ENCODE measurements at regions not wholly inside any gene's neighbourhood (a gene's known extent, or its start where the extent isn't known, plus 50 kb on each side); places are given as distances from the start of the nearest gene placed in this dataset.
"Not testable (repeated sequence)": the region's sequence is repeated elsewhere in the genome, so short reads cannot be mapped to it uniquely, and the experiment has no call there.

DNA sequence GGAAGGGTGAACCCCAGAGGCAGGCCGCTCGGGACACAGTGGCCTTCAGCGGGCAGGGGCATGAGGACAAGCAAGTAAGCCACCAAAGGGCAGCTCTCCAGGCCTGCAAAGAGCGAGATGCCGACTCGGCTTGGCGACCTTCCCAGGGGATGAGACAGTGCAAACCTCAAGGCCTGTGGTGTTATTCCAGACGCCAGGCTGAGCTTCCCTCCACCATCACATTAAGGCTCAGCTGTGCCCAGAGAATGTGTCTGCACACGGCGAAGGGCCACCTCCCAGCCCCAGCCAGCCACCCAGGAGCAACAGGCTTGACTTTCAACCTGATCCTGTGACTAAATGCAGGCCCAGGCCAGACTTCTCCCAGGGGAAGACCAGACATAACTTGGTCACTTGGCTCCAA, 251.4 kb downstream of the SOX9 start:
- DNase-seq, result no peak

DNA sequence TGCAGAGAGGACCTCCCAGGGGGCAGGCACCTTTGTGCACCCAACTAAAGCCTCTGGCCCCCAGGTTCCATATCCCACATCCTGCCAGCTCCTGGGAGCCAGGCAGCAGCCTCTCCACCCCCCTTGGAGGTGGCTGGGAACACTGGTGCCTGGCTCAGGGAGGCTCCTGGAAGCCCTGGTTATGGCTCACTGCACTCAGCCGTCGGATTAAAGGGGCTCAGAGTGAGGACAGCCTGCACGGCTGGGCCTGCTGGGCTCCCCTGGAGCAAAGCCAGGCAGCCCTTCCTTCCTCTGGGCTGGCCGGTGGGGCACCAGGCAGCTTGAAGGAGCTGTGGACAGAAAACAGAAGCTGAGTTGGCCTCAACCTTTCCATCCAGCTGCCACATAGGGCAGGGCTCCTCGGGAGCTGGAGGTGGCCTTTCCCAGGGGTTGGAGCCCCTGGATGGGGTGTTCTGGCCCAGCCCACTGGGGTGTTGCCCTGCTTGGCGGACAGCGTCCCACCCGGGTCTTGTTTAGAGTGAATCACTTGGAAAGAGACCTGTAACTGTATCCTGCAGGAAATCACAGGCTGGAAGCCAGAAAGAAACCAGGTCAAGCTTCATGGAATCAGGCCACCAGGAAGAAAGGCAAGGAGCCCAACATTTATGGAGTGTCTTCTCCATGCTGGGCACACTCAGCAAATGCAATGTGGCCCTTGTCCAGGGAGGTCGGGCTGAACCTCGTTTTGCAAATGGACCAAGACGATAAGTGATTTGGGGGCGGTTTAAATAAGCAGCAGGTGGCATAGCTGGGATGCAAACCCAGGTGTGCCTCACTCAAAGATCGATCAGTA, 253.3 kb downstream of the SOX9 start:
- DNase-seq, result no peak

DNA sequence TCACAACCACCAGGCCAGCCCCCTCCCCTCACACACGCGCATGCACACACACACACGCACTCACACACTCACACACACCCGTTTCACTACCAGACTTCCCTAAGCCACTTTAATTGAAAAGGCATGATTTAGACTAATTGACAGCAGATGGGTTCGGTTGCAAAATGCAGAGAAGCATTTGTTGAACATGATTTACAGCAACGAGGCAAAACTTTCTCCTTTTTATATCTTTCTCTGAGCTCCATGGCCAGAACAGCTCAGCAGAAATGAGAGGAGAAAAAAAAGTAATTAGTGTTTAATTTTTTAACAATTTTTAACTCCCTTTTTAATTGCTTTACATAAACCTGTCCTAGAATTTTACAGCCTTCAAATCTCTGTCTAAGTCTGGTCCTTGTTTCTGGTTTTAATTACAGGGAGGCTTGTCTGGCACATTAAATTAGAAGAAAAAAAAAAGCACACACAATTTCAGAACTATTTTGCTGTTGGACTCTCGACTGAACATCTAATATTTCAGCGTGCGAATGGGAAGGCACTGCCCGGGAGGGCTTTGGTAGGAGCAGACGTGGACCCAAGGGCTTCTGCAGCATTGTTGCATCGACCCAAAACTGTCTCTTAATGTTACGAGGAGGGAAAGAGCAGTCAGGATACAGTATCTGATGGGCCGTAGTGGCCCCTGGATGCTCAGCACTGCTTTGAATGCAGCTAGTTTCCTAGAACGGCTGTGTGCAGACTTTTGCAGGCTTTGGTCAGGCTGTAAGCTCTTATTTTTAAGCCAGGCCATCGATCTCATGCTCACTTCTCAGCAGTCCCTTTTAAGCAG, 255.9 kb downstream of the SOX9 start:
- no peak for DNase-seq

DNA sequence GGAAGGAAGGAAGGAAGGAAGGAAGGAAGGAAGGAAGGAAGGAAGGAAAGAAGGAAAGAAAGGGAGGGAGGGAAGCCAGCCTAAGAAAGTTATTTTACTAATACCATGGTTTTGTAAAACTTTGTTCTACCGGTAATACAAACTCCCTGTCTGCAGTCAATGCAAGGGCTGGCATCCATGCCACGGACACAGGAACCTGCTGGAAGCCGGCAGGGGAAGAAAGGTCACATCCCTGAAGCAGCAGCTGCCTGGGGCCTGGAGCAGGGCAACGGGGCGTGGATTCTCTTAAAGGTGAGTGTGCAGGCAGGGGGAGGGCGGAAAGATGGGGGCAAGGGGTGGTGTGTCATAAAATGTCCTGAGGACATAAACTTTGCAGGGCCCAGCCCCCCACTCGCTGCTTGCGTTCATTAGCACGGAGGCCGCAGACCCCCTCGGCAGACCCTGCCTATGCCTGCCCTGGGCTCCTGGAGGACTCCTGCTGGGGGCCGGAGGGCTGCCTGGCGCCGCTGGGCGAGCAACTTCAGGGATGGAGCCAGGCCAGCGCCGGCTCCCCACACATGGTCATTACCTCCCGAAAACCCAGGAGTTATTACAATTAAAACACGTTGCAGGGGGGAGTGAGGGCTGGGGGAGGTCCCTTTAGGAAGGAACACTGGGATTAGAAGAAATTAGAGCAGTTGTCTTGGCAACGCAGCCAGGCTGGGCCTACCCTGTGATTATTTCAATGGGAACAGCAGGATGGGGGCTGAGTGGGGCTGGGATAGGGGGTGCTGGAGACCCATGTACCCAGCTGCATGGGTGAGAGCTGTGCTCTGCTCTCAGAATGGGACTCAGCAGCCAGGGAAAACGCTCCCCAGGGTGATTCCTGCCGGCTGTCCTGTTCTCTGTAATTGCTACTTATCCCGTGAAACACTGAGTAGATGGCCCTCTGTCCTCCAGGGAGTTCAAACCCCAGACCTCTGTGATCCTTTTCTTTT, 257.9 kb downstream of the SOX9 start:
- no peak for DNase-seq

DNA sequence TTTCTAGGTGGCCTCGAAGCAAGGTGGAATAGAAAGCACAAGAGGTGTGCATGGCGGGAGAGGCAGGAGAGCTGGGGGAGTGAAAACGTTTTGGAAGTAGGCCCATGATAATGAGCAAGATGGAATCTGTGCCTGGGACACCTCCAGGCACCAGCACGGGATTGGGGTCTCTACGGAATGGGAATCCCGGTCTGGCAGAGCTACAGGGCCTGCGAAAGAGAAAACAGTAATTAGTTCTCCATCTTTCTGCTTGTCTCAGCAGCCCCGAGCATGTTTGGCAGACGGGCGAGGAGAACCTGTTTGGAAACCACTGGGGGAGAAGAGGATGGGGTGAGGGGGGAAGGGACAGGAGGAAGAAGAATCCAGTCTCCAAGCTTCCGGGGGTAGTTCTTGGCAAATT, 258.7 kb downstream of the SOX9 start:
- DNase-seq, result no peak

DNA sequence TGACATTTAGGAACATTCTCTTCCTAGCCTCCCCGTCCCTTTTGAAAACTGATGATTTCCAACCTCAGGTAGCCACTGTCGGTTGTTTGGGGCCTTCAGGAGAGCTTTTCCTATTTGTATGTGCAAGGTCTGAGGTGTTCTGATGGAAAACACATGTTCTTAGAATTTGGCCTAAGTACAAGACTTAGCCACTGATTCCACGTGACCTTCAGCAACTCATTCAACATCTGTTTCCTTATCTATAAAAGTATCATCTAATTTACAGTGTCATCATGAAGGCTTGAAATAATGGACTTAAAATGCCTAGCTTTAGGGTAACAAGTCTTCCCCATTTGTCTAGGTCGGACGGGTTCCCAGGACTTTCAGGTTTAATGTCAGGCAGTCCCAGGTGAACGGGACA, 259.3 kb downstream of the SOX9 start:
- DNase-seq, result no peak

DNA sequence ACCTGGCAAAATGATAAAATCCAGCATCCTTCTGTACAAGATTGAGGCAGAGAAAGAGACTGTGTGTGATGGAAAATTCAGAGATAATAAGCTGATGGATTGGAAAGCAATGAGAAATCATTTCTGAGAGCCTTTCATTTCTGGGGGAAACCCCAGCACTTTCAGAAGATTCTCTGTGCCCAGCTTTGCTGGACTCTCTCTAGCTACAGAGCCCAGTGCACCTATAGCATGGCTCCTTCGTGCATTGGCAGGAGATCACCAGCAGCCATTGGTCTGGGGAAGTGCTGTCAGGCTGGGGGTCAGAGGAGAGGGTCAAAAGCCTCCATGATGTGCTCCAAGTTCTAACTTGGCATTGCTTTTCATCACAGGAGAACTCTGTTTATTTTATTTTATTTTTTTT, 259.9 kb downstream of the SOX9 start:
- no peak for DNase-seq

DNA sequence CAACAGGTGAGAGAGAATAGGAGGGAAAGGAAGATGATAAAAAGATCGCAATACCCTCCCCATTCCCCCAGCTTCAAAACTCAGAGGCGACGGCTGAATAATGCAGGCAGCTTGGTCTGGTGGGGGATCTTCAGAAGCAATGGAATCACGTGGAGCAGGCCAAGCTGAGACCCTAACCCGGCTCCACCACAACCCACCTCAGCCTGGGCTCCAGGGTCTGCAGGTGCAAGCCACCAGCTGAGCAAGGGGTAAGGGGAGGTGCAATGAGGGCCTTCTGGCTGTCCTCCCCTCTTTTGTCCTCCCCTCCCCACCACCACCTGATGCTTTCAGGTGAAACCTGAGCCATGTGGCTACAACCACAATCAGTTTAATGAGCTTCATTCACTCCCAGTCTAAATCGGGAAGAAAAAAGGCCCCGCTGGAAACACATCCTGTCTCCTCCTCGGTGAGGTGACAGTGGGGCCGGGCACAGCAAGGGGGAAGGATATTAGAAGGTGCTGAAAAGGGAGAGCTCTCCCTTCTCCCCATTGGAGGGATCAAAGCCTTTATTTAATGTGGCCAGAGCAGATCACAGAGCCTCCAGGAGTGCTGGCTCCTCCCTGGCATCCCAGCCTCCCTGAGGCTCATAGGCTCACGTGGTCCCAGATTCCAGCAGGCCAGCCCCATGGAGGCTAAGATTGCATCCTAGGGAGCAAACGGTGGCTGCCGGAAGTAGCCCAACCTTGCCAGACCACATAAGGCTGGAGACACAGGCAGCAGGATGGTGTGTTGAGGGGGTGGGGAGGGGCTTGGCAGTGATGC, 261.0 kb downstream of the SOX9 start:
- DNase-seq, result no peak

DNA sequence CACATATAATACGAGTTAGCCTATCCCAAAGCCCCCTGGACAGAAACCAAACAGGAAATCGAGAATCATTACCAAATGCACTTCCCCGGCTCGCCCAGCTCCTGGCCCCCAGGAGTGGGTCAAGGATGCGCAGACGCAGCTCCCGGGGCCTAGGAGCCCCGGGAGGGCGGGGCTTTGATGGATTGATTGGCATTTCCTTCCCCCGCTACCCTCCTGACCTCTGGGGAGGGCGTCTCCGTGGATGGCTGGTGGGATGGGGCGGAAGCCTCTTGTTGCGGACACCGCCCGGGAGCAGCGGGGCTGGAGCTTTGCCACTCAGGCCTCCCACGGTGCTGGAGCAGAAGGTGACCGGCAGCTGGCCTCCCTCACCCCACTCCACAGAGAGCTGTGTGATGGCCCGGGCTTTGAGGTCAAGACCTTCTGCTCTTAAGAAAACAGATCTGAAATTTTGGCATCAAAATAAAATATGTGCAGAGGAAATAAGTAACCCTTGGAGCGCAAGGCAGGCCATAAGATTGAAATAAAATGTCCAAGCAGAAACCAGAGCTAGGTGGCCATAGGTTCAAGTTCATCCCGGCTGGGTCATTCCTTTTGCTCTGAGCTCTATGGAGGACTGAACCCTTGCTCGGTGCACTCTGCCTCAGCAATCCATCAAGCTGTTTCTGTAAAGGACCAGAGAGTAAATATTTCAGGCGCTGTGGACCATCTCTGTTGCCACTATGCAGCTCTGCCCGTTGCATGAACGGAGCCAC, 262.3 kb downstream of the SOX9 start:
- no peak for DNase-seq

DNA sequence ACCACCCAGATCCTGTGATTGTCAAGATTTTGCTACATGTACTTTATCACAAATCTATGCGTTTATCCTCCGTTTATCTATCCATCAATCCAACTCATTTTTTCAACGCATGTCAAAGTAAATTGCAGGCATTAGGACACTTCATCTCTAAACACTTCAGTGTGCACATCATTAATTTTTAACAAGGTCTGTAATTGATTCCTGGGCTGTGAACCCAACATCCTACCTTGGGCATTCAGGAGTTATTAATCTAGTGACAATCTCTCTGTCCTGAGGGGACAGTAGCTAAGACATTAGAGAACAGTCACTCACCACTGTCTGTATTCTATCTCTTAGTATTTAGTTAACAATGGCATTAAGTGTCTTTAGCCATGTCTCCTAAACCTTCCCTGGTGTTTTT, 264.7 kb downstream of the SOX9 start:
- no peak for DNase-seq

DNA sequence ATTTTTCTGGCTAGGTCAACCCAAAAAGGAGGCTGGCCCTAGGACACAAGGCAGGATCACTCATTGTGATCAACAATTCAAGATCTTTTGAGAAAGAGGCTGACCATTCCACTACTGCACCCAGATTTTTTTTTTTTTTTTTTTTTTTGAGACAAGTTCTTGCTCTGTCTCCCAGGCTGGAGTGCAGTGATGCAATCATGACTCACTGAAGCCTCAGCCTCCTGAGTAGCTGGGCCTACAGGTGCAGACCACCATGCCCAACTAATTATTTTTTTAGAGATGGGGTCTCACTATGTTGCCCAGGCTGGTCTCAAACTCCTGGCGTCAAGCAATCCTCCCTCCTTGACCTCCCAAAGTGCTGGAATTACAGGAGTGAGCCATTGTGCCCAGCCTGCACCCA, 265.4 kb downstream of the SOX9 start:
- not testable (repeated sequence) for DNase-seq

DNA sequence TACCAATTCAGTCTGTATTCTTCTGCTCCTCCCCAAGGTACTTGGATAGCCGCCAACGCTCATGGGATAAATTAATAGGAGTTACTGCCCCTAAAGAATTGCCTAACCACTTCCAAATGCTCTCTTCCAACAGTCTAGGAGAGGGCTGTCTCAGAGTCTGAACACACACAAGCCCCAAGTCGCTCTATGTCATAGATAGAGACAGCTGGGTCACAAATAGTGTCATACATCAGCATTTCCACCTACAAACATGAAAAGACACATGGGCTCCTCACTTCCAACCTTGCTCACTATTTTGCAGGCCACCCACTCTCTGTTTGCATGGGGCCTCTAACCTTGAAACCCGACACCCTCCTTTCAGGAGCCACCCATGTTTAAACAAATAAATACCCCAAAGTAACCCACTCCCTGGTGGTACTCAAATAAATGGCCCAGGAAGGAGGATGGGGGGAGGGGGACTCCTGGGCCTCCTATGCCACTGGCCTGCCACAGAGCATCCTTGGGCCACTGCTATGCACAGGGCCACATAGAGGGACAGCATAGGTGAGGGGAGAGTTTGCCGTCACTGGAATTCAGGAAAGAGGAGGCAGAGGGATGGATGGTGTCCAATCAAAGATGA, 265.9 kb downstream of the SOX9 start:
- DNase-seq, result no peak

DNA sequence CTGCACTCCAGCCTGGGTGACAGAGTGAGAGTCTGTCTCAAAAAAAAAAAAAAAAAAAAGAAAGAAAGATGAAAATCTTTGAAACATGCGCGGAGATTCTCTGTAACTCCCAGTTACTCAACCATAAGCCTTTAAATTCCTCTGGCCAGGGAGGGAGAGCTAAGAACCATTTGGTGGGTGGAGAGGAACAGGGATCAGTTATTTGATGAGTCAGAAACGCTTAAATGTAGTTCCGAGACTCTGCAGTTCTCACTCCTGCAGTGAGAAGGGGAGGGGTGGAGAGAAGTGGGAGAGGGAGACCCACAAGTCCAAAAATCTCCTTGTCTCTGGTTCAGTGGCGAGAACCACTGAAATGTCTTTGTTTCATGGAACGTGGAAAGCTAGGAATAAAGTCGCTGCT, 266.7 kb downstream of the SOX9 start:
- no peak for DNase-seq

DNA sequence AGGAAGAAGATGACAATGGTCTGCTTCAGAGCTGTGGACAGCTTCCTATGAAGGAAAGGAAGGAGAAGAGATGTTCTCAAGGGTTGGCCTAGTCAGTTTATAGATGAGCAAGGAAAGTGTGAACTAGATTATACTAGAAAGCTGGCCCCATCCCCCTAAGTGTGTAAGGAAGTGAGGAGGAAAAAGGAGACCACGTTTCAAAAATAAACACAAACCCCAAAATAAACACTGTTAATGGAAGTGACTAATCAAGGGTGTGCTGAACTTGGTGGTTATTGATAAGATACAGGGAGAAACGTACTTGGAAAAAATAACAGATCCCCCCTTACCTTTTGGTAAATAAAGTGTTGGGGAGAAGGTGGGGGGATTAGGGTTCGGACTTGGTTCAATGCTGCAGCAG, 267.1 kb downstream of the SOX9 start:
- no peak for DNase-seq

DNA sequence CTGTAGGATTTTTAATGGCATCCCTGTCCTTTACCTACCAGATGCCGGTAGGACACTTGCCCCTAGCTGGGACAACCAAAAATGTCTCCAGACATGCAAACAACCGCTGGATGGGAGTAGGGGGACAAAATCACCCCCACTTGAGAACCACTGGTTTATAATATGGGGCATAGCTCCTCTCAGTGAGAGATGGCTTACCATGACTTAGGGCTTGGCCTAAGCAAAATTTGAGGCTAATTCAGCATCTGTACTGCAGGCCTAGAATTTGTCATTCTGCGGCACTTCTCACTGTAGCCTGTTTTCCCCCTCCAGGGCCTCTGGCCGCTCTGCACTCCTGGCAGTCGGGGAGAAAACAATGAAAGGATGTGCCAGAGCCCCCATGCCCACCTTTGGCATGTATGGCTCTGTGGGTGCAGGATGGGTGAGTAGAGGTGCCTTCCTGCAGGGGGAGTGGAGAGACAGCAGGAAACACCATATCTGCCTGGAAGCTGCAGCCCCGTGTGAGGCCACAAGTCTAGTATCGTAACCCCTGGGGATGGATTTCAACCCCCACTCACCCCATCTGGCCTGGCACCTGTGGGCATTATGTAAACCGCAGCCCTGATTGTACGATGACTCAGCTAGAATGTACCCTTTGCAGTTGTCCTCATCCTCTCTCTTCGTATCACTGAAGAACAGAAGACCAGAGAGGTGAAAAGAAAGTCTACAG, 268.1 kb downstream of the SOX9 start:
- DNase-seq, result no peak

DNA sequence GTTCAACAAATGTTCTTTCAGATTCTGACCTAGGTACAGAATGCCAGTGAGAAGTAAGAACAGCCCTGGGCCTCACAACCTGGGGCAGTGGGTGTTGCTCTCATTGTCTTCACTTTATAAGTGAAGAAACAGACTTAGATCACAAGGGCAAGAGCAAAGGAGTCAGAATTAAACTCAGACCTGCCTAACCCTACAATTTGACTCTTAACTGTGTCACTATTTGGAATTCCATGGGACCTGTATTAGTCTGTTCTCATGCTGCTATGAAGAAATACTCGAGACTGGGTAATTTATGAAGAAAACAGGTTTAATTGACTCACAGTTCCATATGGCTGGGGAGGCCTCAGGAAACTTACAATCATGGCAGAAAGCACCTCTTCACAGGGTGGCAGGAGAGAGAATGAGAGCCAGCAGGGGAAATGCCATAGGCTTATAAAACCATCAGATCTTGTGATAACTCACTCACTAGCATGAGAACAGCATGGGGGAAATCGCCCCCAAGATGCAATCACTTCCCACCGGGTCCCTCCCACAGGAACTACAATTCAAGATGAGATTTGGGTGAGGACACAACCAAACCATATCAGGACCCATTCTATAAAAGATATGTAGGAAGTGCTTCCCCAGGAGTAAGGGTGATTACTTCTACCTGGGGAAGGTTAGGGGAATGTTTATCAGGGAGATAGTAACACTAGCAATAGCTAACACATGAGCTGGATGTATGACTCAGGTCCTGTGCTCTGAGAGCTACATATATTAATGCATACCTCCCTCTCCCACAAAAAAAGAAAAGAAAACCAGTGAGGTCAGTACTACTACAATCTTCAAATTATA, 270.1 kb downstream of the SOX9 start:
- no peak for DNase-seq

DNA sequence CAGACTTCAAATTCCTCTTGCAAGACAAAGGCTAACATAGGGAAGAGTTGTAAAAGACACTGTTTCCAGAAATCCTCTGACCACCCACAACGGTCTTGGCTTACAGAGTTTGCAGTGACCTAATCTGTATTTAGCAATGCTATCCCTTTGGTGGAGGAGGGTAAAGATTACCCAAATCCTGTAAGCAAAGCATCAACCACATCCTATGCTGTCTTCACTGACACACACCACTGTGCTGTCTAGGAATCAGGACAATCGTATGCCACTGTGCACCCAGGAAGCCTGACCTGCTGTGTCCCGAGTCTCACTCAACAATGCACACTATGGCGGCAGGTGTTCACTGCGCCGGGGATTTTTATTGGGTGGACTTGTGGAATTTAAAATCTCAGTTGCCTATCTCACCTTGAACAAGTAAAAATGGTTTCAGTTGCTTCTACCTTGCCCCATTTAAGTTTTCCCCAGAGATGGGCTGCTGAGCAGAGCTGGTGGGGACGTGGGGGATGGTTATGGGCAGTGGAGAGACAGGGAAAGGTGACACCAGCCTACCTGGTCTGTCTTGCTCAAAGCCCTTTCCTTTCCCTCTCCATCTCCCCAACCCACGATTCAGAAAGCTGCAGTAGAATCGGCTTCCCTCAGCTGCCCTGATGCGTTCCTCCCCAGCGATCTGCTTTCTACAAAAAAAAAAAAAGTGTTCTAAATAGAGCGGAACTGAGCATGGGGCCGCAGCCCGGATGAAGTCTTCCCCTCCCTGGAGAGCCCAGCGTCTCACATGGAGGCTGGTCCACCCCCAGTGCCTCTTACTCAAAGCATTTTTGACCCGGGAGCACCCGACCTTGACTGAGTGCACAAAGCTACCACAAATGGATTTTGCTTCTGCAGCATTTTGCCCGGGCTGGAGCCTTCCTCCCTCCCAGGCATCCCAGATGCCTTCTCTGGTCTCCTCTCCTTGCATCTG, 271.5 kb downstream of the SOX9 start:
- DNase-seq, result no peak

DNA sequence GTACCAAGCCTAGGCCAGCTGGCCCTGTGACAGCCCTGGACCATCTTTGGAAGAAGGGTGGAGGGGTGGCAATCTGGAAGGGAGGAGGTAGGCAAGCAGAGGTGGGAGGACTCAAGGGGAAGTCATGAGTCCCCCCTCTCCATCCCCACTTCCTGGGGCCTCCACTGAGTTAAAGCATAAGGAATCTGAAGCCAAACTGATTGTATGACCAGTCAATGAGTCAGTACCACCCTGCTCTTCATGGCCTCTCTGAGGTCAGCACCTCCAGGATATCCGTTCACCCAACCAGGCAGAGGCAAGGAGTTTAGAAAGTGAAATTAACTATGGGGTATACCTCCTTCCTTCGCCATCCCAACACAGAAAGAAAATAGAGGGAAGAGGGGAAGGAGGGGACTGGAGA, 272.7 kb downstream of the SOX9 start:
- no peak for DNase-seq

Data from activated CD8-positive, alpha-beta memory T cell treated with anti-CD3 and anti-CD28 coated beads for 24 hours (primary cell).